NB4 (cell line): ENCODE measurements at regions not wholly inside any gene's neighbourhood (a gene's known extent, or its start where the extent isn't known, plus 50 kb on each side); places are given as distances from the start of the nearest gene placed in this dataset.

Source experiments
- MYC ChIP-seq: IDR thresholded peaks from 2 replicates; pipeline ENCODE4 v1.6.1; 2011; ENCODE audit warnings: low read depth, low read length
- POLR2A ChIP-seq: IDR thresholded peaks from 2 replicates; pipeline ENCODE4 v1.6.1; 2011; ENCODE audit warnings: mild to moderate bottlenecking; ENCODE audit not compliant: insufficient read length; ENCODE audit errors: extremely low read depth
- TF ChIP-seq, protein P1 (sequence below): IDR thresholded peaks from one replicate; pipeline ENCODE4 v1.5.1; 2012; ENCODE audit warnings: low read depth, low read length
- TF ChIP-seq, protein P2 (sequence below): IDR thresholded peaks from 2 replicates; pipeline ENCODE4 v1.6.1; 2011; ENCODE audit warnings: low read depth, low read length

DNA sequence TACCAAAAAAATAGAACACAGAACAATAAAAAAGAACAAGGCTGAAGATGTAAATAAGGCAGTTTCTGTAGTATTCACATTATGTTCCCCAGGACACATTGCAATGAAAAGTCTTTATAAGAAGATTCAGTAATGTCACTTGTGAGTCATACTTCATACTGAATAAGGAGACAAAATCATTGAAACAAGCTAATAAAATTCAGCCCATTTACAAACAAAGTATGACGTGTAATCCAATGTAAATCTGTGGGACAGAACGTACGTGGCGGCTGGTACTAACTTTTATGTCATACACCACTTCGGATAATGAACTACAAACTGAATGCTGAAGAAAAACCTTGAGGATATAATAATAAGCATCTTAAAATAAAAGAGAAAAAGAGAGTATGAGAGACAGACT lies 512.8 kb upstream of the MIR17HG start:
- TF ChIP-seq, protein P1, sequence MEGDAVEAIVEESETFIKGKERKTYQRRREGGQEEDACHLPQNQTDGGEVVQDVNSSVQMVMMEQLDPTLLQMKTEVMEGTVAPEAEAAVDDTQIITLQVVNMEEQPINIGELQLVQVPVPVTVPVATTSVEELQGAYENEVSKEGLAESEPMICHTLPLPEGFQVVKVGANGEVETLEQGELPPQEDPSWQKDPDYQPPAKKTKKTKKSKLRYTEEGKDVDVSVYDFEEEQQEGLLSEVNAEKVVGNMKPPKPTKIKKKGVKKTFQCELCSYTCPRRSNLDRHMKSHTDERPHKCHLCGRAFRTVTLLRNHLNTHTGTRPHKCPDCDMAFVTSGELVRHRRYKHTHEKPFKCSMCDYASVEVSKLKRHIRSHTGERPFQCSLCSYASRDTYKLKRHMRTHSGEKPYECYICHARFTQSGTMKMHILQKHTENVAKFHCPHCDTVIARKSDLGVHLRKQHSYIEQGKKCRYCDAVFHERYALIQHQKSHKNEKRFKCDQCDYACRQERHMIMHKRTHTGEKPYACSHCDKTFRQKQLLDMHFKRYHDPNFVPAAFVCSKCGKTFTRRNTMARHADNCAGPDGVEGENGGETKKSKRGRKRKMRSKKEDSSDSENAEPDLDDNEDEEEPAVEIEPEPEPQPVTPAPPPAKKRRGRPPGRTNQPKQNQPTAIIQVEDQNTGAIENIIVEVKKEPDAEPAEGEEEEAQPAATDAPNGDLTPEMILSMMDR = no peak
- TF ChIP-seq POLR2A = no peak
- no peak for TF ChIP-seq MYC
- TF ChIP-seq, protein P2, sequence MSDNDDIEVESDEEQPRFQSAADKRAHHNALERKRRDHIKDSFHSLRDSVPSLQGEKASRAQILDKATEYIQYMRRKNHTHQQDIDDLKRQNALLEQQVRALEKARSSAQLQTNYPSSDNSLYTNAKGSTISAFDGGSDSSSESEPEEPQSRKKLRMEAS = no peak
